ENCODE measurements at regions not wholly inside any gene's neighbourhood (a gene's known extent, or its start where the extent isn't known, plus 50 kb on each side); places are given as distances from the start of the nearest gene placed in this dataset.

DNA sequence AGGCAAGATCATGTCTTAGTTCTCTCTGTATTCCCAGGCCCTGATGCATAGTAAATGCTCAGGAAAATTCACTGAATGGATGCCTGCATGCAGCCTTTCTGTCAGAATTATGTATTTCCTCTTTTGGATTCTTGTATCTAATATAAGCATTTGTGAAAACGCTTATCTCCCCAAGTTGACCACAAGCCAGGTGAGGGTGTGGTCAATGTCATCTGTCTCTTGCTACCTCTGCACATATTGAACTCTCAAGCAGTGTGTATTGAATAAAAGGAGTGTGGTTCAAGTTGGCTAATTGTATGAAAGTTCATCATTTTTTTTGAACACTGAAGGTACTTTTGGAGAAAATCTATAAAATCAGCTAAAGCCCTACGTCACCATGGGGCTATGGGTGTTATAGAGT lies 84.3 kb downstream of the CNGA2 start:
- TF ChIP-seq POLR2A (IDR thresholded peaks at IDR 0.05) = no peak
- TF ChIP-seq, protein P1, sequence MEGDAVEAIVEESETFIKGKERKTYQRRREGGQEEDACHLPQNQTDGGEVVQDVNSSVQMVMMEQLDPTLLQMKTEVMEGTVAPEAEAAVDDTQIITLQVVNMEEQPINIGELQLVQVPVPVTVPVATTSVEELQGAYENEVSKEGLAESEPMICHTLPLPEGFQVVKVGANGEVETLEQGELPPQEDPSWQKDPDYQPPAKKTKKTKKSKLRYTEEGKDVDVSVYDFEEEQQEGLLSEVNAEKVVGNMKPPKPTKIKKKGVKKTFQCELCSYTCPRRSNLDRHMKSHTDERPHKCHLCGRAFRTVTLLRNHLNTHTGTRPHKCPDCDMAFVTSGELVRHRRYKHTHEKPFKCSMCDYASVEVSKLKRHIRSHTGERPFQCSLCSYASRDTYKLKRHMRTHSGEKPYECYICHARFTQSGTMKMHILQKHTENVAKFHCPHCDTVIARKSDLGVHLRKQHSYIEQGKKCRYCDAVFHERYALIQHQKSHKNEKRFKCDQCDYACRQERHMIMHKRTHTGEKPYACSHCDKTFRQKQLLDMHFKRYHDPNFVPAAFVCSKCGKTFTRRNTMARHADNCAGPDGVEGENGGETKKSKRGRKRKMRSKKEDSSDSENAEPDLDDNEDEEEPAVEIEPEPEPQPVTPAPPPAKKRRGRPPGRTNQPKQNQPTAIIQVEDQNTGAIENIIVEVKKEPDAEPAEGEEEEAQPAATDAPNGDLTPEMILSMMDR (IDR thresholded peaks at IDR 0.05) = no peak
- TF ChIP-seq POLR2AphosphoS5 (IDR thresholded peaks at IDR 0.05) = no peak
